Body of pancreas (tissue), 4 donors: ENCODE measurements at regions not wholly inside any gene's neighbourhood (a gene's known extent, or its start where the extent isn't known, plus 50 kb on each side); places are given as distances from the start of the nearest gene placed in this dataset.

Experiments
- ATAC-seq: fragments of 150-250 bp; one replicate; pipeline ENCODE4 v1.9.1; 2016
- DNase-seq, 4 donors: peaks; one replicate each; pipeline ENCODE4 v3.0.0-alpha.2; 2019
- H3K27ac ChIP-seq, 4 donors: fragments of 200-600 bp; sonication (generic); 1 replicate in 3 of 4; 2 replicates in 1 of 4; pipeline versions ENCODE4 v1.5.1 to v1.6.1; 2016 to 2019; ENCODE audit warnings: mild to moderate bottlenecking in 1 of 4, mixed read lengths in 1 of 4, moderate library complexity in 1 of 4
- H3K27me3 ChIP-seq, 2 donors: fragments of 200-600 bp; sonication (generic); one replicate each; pipeline ENCODE4 v1.6.0; 2016; ENCODE audit warnings: mild to moderate bottlenecking in 1 of 2
- H3K36me3 ChIP-seq, 2 donors: fragments of 200-600 bp; sonication (generic); replicated peaks in 1 of 2; 2 replicates each; pipeline ENCODE4 v1.5.1; 2016; ENCODE audit warnings: low read depth in 2 of 2; ENCODE audit not compliant: insufficient read depth in 1 of 2
- H3K4me1 ChIP-seq: fragments of 200-600 bp; sonication (generic); one replicate; pipeline ENCODE4 v1.6.0; 2016
- H3K4me3 ChIP-seq, 2 donors: fragments of 200-600 bp; sonication (generic); 1 replicate in 1 of 2; 2 replicates in 1 of 2; pipeline ENCODE4 v1.5.1; 2016 to 2019
- H3K9me3 ChIP-seq, 3 donors: fragments of 200-600 bp; sonication (generic); 1 replicate in 2 of 3; 2 replicates in 1 of 3; pipeline ENCODE4 v1.5.1; 2016
- POLR2A ChIP-seq, 3 donors: fragments of 450-650 bp; IDR thresholded peaks; one replicate each; pipeline ENCODE4 v1.6.1; 2016; ENCODE audit warnings: antibody characterized with exemption in 3 of 3, mild to moderate bottlenecking in 2 of 3
- WGBS, 2 donors: methylation state at CpG; one replicate each; pipeline ENCODE4 v1.1.5; 2017; 5-methylcytosine and 5-hydroxymethylcytosine counted together
- intact Hi-C: fragments of 100-400 bp; cut with DNase I; formaldehyde crosslinking; loops from one replicate; pipeline ENCODE4 v1.15.1; 2023
- TF ChIP-seq, protein P1 (sequence below), 7 experiments: fragments of 450-650 bp in 4 of 7; fragments of 200-600 bp in 3 of 7; sonication (generic) in 3 of 7; IDR thresholded peaks; one replicate each; pipeline ENCODE4 v1.5.1; 2016 to 2019; ENCODE audit warnings: antibody characterized with exemption in 7 of 7

DNA sequence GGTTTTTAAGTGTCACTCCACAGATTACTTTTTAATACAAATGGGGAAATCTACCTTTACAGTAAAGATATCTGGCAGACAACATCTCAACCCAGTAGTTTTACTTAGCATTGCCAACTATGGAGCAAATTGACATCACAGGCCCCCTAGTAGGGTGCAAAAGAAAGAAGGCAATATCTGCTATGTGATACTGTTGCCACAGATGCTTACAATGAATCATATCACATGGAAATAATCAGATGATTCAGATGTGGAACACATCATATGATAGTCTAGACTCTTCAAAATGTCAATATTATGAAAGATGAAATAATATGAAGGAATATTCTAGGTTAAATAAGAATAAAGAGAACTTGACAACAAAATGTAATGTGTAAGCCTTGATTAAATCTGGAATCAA, 322.5 kb downstream of the BMP2 start:
- no peaks in the 10 kb centered on the region for H3K4me1 ChIP-seq
- ATAC-seq (no peak), DNase-seq (no peak)
- no peak overlapping the region for H3K4me3 ChIP-seq
- H3K9me3 ChIP-seq, result no peaks in the 10 kb centered on the region
- no peaks in the 10 kb centered on the region for H3K27me3 ChIP-seq
- no peaks in the 10 kb centered on the region for H3K36me3 ChIP-seq
- intact Hi-C loops, result no loop called here
- TF ChIP-seq, protein P1, sequence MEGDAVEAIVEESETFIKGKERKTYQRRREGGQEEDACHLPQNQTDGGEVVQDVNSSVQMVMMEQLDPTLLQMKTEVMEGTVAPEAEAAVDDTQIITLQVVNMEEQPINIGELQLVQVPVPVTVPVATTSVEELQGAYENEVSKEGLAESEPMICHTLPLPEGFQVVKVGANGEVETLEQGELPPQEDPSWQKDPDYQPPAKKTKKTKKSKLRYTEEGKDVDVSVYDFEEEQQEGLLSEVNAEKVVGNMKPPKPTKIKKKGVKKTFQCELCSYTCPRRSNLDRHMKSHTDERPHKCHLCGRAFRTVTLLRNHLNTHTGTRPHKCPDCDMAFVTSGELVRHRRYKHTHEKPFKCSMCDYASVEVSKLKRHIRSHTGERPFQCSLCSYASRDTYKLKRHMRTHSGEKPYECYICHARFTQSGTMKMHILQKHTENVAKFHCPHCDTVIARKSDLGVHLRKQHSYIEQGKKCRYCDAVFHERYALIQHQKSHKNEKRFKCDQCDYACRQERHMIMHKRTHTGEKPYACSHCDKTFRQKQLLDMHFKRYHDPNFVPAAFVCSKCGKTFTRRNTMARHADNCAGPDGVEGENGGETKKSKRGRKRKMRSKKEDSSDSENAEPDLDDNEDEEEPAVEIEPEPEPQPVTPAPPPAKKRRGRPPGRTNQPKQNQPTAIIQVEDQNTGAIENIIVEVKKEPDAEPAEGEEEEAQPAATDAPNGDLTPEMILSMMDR (IDR thresholded peaks at IDR 0.05), result no peak
- no peak for TF ChIP-seq POLR2A (IDR thresholded peaks at IDR 0.05)
- H3K27ac ChIP-seq, result no peak overlapping the region

DNA sequence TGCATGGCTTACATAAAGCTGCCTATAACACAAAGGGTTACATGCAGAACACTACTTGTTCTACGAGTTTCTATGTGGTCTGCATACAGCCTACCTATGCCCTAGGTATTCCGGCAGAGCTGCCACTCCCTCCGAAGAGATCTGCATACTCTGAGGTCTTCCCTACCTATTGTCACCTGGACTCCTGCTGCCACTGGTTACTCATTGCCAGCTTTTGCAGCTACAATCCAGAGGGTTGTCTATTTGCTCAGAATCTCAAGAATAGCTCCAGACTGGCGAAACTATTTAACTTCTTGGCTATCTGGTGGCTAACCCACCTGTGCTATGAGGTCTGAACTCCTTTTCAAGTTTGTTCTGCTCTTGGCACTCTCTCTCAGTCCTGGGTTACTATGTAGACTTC, 323.3 kb downstream of the BMP2 start:
- Histone ChIP-seq H3K27me3 (no peaks in the 10 kb centered on the region), H3K4me1 (no peaks in the 10 kb centered on the region), H3K9me3 (no peaks in the 10 kb centered on the region), H3K36me3 (no peaks in the 10 kb centered on the region), H3K4me3 (no peak overlapping the region), H3K27ac (no peak overlapping the region)
- TF ChIP-seq, protein P1 (IDR thresholded peaks at IDR 0.05), result no peak
- no peak for TF ChIP-seq POLR2A (IDR thresholded peaks at IDR 0.05)
- ATAC-seq (no peak), DNase-seq (no peak)
- 12 to 44% methylated on average over 4 of the region's 4 CpGs for WGBS, 2 donors
- intact Hi-C loops, result no loop called here

DNA sequence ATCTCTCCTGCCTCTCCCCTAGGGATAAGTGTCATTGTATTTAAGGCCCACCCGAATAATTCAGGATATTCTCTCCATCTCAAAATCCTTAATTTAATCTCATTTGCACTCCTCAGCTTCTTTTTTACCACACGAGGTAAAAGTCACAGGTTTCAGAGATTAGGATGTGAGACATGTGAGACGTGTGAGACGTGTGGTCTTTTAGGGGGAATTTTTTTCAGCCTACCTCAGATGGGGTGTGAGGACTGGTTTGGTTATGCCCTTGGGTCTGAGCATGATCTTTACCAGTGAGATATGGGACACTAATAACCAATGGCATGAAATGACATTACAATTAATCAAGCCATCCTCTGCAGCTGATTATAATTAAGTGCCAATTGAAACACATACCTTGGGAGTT, 324.2 kb downstream of the BMP2 start:
- WGBS, 2 donors, result 52 to 57% methylated on average over 4 of the region's 4 CpGs
- Histone ChIP-seq H3K27me3 (no peaks in the 10 kb centered on the region), H3K4me3 (no peak overlapping the region), H3K36me3 (no peaks in the 10 kb centered on the region), H3K27ac (no peak overlapping the region), H3K4me1 (no peaks in the 10 kb centered on the region), H3K9me3 (no peaks in the 10 kb centered on the region)
- ATAC-seq, result no peak
- intact Hi-C loops, result no loop called here
- DNase-seq, result no peak
- no peak for TF ChIP-seq POLR2A (IDR thresholded peaks at IDR 0.05)
- TF ChIP-seq, protein P1 (IDR thresholded peaks at IDR 0.05), result no peak

DNA sequence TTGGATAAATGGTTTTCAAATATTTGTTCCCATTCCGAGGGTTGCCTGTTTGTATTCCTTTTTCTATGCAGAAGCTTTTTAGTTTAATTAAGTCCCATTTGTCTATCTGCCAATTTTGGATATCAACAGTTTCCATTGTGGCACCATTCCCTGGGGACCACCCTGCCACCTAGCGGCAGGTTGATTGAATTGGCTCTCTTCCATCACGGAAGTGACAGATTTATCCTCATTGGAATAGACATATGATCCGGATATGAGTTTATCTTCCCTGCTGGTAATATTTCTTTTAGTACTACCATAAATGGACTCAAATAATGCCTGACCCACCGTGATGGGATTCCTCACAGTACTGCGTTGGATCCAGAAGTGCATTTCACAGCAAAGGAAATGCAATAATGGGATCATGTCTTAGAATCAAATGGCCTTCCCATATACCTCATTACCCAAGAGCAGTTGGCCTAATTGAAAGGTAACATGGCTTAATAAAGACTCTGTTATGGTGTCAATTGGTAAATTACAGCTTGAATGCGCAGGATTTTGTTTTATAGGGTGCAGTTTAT, 327.0 kb downstream of the BMP2 start:
- intact Hi-C loops, result no loop called here
- H3K9me3 ChIP-seq, result no peaks in the 10 kb centered on the region
- H3K4me1 ChIP-seq, result no peaks in the 10 kb centered on the region
- no peak overlapping the region for H3K27ac ChIP-seq
- H3K36me3 ChIP-seq, result no peaks in the 10 kb centered on the region
- H3K4me3 ChIP-seq, result no peak overlapping the region
- DNase-seq (peak in 3 of 4 donors; percentile 7 to 24 (median 21)), ATAC-seq (no peak)
- H3K27me3 ChIP-seq, result no peaks in the 10 kb centered on the region
- 16 to 21% methylated on average over 7 of the region's 7 CpGs for WGBS, 2 donors
- no peak for TF ChIP-seq POLR2A (IDR thresholded peaks at IDR 0.05)
- TF ChIP-seq, protein P1 (IDR thresholded peaks at IDR 0.05), result peak in 6 of 7 experiments; percentile 22 to 45 (median 38)

DNA sequence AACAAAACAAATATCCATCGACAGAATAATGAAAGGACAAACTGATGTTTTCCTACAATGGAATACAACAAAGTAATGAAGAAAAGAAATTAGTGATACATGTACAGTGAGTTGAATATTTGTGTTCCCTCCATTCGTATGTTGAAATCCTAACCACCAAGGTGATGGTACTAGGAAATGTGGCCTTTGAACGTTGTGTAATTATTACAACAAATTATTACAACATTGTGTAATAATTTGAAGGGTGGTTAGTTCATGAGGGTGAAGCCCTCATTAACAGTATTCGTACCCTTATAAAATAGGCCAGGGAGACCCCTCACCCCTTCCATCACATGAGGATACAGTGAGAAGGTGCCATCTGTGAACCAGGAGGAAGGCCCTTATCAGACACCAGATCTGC, 339.4 kb downstream of the BMP2 start:
- Histone ChIP-seq H3K9me3 (no peaks in the 10 kb centered on the region), H3K36me3 (no peaks in the 10 kb centered on the region), H3K27ac (no peak overlapping the region), H3K4me3 (no peak overlapping the region), H3K4me1 (no peaks in the 10 kb centered on the region), H3K27me3 (no peaks in the 10 kb centered on the region)
- 65 to 76% methylated on average over 4 of the region's 4 CpGs for WGBS, 2 donors
- intact Hi-C loops, result no loop called here
- no peak for ATAC-seq
- no peak for TF ChIP-seq POLR2A (IDR thresholded peaks at IDR 0.05)
- TF ChIP-seq, protein P1 (IDR thresholded peaks at IDR 0.05), result no peak
- DNase-seq, result no peak
